Body of pancreas (tissue), 4 donors: ENCODE measurements at regions not wholly inside any gene's neighbourhood (a gene's known extent, or its start where the extent isn't known, plus 50 kb on each side); places are given as distances from the start of the nearest gene placed in this dataset.

Experiments
- CTCF ChIP-seq, 7 experiments: fragments of 450-650 bp in 4 of 7; fragments of 200-600 bp in 3 of 7; sonication (generic) in 3 of 7; IDR thresholded peaks; one replicate each; pipeline ENCODE4 v1.5.1; 2016 to 2019; ENCODE audit warnings: antibody characterized with exemption in 7 of 7
- POLR2A ChIP-seq, 3 donors: fragments of 450-650 bp; IDR thresholded peaks; one replicate each; pipeline ENCODE4 v1.6.1; 2016; ENCODE audit warnings: antibody characterized with exemption in 3 of 3, mild to moderate bottlenecking in 2 of 3

- TF ChIP-seq POLR2A (IDR thresholded peaks at IDR 0.05) (no peak), CTCF (IDR thresholded peaks at IDR 0.05) (no peak)
Observed at GRCh38 chr13:34640179-34640992, 301.7 kb upstream of the NBEA start.
